ENCODE measurements at regions not wholly inside any gene's neighbourhood (a gene's known extent, or its start where the extent isn't known, plus 50 kb on each side); places are given as distances from the start of the nearest gene placed in this dataset.

DNA sequence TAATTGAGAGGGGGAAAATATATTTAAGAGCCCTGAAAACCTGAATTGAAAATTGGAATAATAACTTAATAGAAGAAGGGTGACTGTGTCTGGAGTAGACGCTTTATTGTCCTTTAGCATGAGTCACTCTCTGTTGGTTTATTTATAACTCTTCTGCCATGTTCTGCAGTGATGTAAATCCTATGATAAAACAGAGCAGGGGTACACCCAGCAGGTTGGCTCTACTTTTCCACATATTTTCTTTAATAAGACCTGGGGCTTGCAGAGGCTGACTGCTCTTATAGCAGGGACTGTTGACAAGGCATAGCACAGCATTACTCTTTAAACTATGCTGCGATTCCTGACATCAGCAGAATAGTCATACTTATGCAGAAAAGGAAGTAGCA, 389.9 kb upstream of the PCDH9 start:
- no peak overlapping the region for H3K4me3 ChIP-seq
- WGBS, 2 donors (ENCODE audit: low coverage in 1 of 2) = 52 to 60% methylated on average over 2 of the region's 2 CpGs
- no peaks in the 10 kb centered on the region for H3K4me1 ChIP-seq
- intact Hi-C loops (cut with DNase I; ENCODE audit: low total_unique reads) = no loop called here
- H3K36me3 ChIP-seq = no peaks in the 10 kb centered on the region
- TF ChIP-seq EP300 (IDR thresholded peaks at IDR 0.05; ENCODE audit: low read depth) (no peak), POLR2AphosphoS5 (IDR thresholded peaks at IDR 0.05) (no peak), POLR2A (IDR thresholded peaks at IDR 0.05) (no peak)
- TF ChIP-seq, protein P1, sequence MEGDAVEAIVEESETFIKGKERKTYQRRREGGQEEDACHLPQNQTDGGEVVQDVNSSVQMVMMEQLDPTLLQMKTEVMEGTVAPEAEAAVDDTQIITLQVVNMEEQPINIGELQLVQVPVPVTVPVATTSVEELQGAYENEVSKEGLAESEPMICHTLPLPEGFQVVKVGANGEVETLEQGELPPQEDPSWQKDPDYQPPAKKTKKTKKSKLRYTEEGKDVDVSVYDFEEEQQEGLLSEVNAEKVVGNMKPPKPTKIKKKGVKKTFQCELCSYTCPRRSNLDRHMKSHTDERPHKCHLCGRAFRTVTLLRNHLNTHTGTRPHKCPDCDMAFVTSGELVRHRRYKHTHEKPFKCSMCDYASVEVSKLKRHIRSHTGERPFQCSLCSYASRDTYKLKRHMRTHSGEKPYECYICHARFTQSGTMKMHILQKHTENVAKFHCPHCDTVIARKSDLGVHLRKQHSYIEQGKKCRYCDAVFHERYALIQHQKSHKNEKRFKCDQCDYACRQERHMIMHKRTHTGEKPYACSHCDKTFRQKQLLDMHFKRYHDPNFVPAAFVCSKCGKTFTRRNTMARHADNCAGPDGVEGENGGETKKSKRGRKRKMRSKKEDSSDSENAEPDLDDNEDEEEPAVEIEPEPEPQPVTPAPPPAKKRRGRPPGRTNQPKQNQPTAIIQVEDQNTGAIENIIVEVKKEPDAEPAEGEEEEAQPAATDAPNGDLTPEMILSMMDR (IDR thresholded peaks at IDR 0.05) = no peak
- in situ Hi-C loops (cut with MboI; ENCODE audit: low pct_ligation_motif_present in 1 of 4, low pct_unique_long_range_greater_than_20kb in 1 of 4, low sequenced_read_pairs in 3 of 4) = no loop called here
- DNase-seq = no peak
- H3K9me3 ChIP-seq = no peaks in the 10 kb centered on the region
- no peak overlapping the region for H3K27ac ChIP-seq
- H3K27me3 ChIP-seq = no peaks in the 10 kb centered on the region

DNA sequence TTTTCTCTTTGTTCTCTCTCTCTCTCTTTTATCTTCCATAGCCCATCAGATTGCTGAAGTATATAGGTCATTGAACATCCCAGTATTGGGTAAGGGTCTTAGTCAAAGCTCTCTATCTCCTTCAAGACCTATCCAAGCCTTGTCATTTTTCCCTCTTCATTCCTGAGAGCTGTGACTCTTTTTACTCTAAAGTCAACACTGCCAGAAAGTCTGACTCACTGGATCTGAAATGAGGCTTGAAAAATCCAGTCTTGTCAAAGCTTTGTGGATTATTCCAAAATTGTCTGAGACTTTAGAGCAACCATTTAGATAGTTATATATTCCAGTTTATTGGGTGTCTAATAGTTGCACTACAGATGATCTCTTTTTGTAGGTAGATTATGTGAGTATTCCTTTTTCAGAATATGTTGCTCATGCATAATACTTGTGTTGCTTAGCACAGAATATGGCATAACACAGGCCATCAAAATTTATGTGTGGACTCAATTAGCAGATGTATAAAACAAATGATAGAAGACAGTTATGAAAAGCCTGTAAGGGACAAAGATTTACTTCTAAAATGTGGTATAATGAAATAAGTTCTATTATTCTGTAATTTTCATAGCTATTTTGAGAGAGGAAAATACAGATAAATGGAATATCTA, 389.3 kb upstream of the PCDH9 start:
- TF ChIP-seq EP300 (IDR thresholded peaks at IDR 0.05; ENCODE audit: low read depth) = no peak
- TF ChIP-seq, protein P1 (IDR thresholded peaks at IDR 0.05) = no peak
- no peak for TF ChIP-seq POLR2A (IDR thresholded peaks at IDR 0.05)
- DNase-seq = no peak

DNA sequence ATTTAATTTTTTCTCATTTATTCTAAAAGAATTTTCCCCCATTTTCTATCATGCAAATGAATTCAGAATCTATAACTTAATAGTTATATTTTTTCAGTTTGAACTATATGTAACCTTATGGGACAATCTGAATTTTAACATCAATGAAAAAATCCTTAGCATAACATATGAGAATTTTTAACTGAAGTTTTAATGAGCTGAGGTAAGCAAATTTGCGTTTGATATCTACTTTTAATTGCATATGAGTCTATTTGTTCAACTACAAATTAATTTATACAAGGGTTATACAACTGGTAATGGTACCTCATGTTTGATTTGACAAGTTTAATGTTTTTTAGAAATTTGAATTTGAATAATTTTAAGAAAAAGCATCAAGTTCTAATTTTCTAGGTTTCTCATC, 384.4 kb upstream of the PCDH9 start:
- WGBS, 2 donors (ENCODE audit: low coverage in 1 of 2) = 70 to 73% methylated on average over 1 of the region's 1 CpG

More for the DNA sequence above, 389.3 kb upstream of the PCDH9 start:
- Histone ChIP-seq H3K27me3 (no peaks in the 10 kb centered on the region), H3K9me3 (no peaks in the 10 kb centered on the region), H3K36me3 (no peaks in the 10 kb centered on the region), H3K4me1 (no peaks in the 10 kb centered on the region), H3K27ac (no peak overlapping the region), H3K4me3 (no peak overlapping the region)
- intact Hi-C loops (cut with DNase I; ENCODE audit: low total_unique reads) (no loop called here), in situ Hi-C loops (cut with MboI; ENCODE audit: low pct_ligation_motif_present in 1 of 4, low pct_unique_long_range_greater_than_20kb in 1 of 4, low sequenced_read_pairs in 3 of 4) (no loop called here)

DNA sequence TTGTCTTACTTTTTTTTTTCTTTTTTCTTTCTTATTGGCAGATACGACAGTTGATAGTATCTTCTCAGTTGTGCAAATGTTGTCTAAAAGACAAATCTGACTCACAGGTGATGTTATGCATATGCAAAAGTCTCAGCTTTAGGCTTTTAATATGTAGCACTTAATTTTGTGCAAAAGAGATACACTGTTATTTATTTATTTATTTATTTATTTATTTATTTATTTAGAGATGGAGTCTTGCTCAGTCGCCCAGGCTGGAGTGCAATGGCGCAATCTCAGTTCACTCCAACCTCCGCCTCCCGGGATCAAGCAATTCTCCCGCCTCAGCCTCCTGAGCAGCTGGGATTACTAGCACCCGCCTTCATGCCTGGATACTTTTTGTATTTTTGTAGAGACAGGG, 383.9 kb upstream of the PCDH9 start:
- WGBS, 2 donors (ENCODE audit: low coverage in 1 of 2) = 90 to 93% methylated on average over 4 to 7 of the region's 7 CpGs
- in situ Hi-C loops (cut with MboI; ENCODE audit: low pct_ligation_motif_present in 1 of 4, low pct_unique_long_range_greater_than_20kb in 1 of 4, low sequenced_read_pairs in 3 of 4) = no loop called here
- TF ChIP-seq EP300 (IDR thresholded peaks at IDR 0.05; ENCODE audit: low read depth) = no peak
- TF ChIP-seq, protein P1 (IDR thresholded peaks at IDR 0.05) = no peak
- no peak for TF ChIP-seq POLR2AphosphoS5 (IDR thresholded peaks at IDR 0.05)
- no peak for TF ChIP-seq POLR2A (IDR thresholded peaks at IDR 0.05)

More for the DNA sequence above, 384.4 kb upstream of the PCDH9 start:
- H3K27me3 ChIP-seq = no peaks in the 10 kb centered on the region
- in situ Hi-C loops (cut with MboI; ENCODE audit: low pct_ligation_motif_present in 1 of 4, low pct_unique_long_range_greater_than_20kb in 1 of 4, low sequenced_read_pairs in 3 of 4) (no loop called here), intact Hi-C loops (cut with DNase I; ENCODE audit: low total_unique reads) (no loop called here)
- H3K4me3 ChIP-seq = no peak overlapping the region
- TF ChIP-seq POLR2A (IDR thresholded peaks at IDR 0.05) (no peak), EP300 (IDR thresholded peaks at IDR 0.05; ENCODE audit: low read depth) (no peak), POLR2AphosphoS5 (IDR thresholded peaks at IDR 0.05) (no peak)
- TF ChIP-seq, protein P1 (IDR thresholded peaks at IDR 0.05) = no peak
- H3K36me3 ChIP-seq = no peaks in the 10 kb centered on the region
- no peaks in the 10 kb centered on the region for H3K9me3 ChIP-seq
- H3K27ac ChIP-seq = no peak overlapping the region
- no peaks in the 10 kb centered on the region for H3K4me1 ChIP-seq
- DNase-seq = no peak

More for the DNA sequence above, 383.9 kb upstream of the PCDH9 start:
- Histone ChIP-seq H3K27me3 (no peaks in the 10 kb centered on the region), H3K27ac (no peak overlapping the region), H3K36me3 (no peaks in the 10 kb centered on the region), H3K4me3 (no peak overlapping the region), H3K9me3 (no peaks in the 10 kb centered on the region), H3K4me1 (no peaks in the 10 kb centered on the region)
- no peak for DNase-seq
- intact Hi-C loops (cut with DNase I; ENCODE audit: low total_unique reads) = no loop called here

All from transverse colon (tissue), 4 donors.